HepG2 (cell line): ENCODE measurements at regions not wholly inside any gene's neighbourhood (a gene's known extent, or its start where the extent isn't known, plus 50 kb on each side); places are given as distances from the start of the nearest gene placed in this dataset.

Source experiments
- ATAC-seq: fragments of 200-7000 bp; cut with Tn5 transposase; 3 replicates; pipeline ENCODE4 v1.9.1; 2020; ENCODE audit warnings: mild to moderate bottlenecking, moderate library complexity
- BruUV-seq: library from RNA; stranded (reverse); fragments of 400-500 nt; replicated peaks from 2 replicates; lab custom pipeline; 2021; lab: Mats Ljungman, UMichigan
- CTCF ChIA-PET: fragments of 300-600 bp; formaldehyde crosslinking; extraction: SDS; loops from one replicate; lab custom pipeline; 2021; ENCODE audit warnings: low total read pairs, inconsistent platforms, low intra/inter-chr PET ratio; lab: Yijun Ruan, JAX
- POLR2A ChIA-PET: fragments of 350-600 bp; sonication (Branson Sonifier 250); formaldehyde crosslinking; loops from one replicate; lab custom pipeline; 2020; ENCODE audit warnings: antibody characterized with exemption, inconsistent platforms; lab: Yijun Ruan, JAX
- DNase-seq: peaks from one replicate; pipeline ENCODE4 v3.0.0-alpha.2; 2015; ENCODE audit warnings: low spot score
- FAIRE-seq: peaks from 3 replicates; lab custom pipeline; 2011; peaks lifted over from hg19 to GRCh38; lab: Jason Lieb, UNC
- H2AFZ ChIP-seq: one replicate; pipeline ENCODE4 v1.6.1; 2011; ENCODE audit warnings: low read length, inconsistent platforms
- H3K27ac ChIP-seq: fragments of 300-600 bp; 3 replicates; pipeline ENCODE4 v1.8.0; 2011; ENCODE audit warnings: mixed run types, mild to moderate bottlenecking, mixed read lengths, low read length, inconsistent platforms; ENCODE audit not compliant: insufficient read depth; ENCODE audit errors: extremely low read length
- H3K27me3 ChIP-seq, 2 experiments: fragments of 200-600 bp in 1 of 2; 2 replicates in 1 of 2; 3 replicates in 1 of 2; pipeline versions ENCODE4 v1.6.0 to v1.8.0; 2011; ENCODE audit warnings: low read length in 2 of 2, mild to moderate bottlenecking in 2 of 2, moderate library complexity in 2 of 2, inconsistent platforms in 1 of 2; ENCODE audit not compliant: insufficient read depth in 2 of 2, control insufficient read depth in 1 of 2
- H3K36me3 ChIP-seq, 2 experiments: fragments of 200-600 bp in 1 of 2; replicated peaks in 1 of 2; 2 replicates in 1 of 2; 3 replicates in 1 of 2; pipeline versions ENCODE4 v1.5.1 to v1.8.0; 2011; ENCODE audit warnings: low read length in 2 of 2, inconsistent platforms in 1 of 2; ENCODE audit not compliant: insufficient read depth in 2 of 2, control insufficient read depth in 1 of 2
- H3K4me1 ChIP-seq: 2 replicates; pipeline ENCODE4 v1.5.1; 2012; ENCODE audit warnings: low read length, inconsistent platforms; ENCODE audit not compliant: insufficient read depth
- H3K4me2 ChIP-seq: 2 replicates; pipeline ENCODE4 v1.6.0; 2011; ENCODE audit warnings: low read depth, low read length, inconsistent platforms
- H3K4me3 ChIP-seq, 3 experiments: fragments of 200-600 bp in 1 of 3; sonication (generic), shearing (Covaris generic) in 1 of 3; replicated peaks in 1 of 3; 2 replicates each; pipeline ENCODE4 v1.5.1; 2011 to 2016; ENCODE audit warnings: low read length in 3 of 3, inconsistent platforms in 2 of 3, low read depth in 2 of 3, mild to moderate bottlenecking in 2 of 3, control low read depth in 1 of 3, mixed read lengths in 1 of 3; ENCODE audit not compliant: insufficient read depth in 1 of 3
- H3K79me2 ChIP-seq: one replicate; pipeline ENCODE4 v1.6.1; 2011; ENCODE audit warnings: low read length, inconsistent platforms; ENCODE audit not compliant: insufficient read depth
- H3K9ac ChIP-seq: 2 replicates; pipeline ENCODE4 v1.6.0; 2011; ENCODE audit warnings: mild to moderate bottlenecking, low read depth, low read length, inconsistent platforms; ENCODE audit not compliant: insufficient read depth
- H3K9me3 ChIP-seq: 2 replicates; pipeline ENCODE4 v1.5.1; 2012; ENCODE audit warnings: mild to moderate bottlenecking, low read length
- H4K20me1 ChIP-seq: 2 replicates; pipeline ENCODE4 v1.6.0; 2011; ENCODE audit warnings: inconsistent platforms, mild to moderate bottlenecking, low read length, moderate library complexity; ENCODE audit not compliant: insufficient read depth
- BCL6 ChIP-seq: IDR thresholded peaks from 2 replicates; pipeline ENCODE4 v1.6.1; 2016; ENCODE audit warnings: missing genetic modification reagents, missing compliant biosample characterization
- ETV5 ChIP-seq: IDR thresholded peaks from 2 replicates; pipeline ENCODE4 v1.6.1; 2018; ENCODE audit warnings: missing biosample characterization, missing genetic modification reagents, inconsistent platforms, borderline replicate concordance
- GATAD1 ChIP-seq: IDR thresholded peaks from 2 replicates; pipeline ENCODE4 v1.6.1; 2016; ENCODE audit warnings: missing genetic modification reagents, missing compliant biosample characterization
- GZF1 ChIP-seq: sonication (generic); formaldehyde crosslinking; IDR thresholded peaks from 2 replicates; pipeline ENCODE4 v1.5.1; 2020; ENCODE audit warnings: mild to moderate bottlenecking, missing genetic modification reagents
- HES4 ChIP-seq: sonication (generic); formaldehyde crosslinking; IDR thresholded peaks from 2 replicates; pipeline ENCODE4 v1.9.0; 2021; ENCODE audit warnings: mild to moderate bottlenecking, missing genetic modification reagents, borderline replicate concordance
- KDM5B ChIP-seq: sonication (generic); formaldehyde crosslinking; IDR thresholded peaks from 2 replicates; pipeline ENCODE4 v1.4.0; 2020; ENCODE audit warnings: missing genetic modification reagents, mild to moderate bottlenecking, borderline replicate concordance
- MAZ ChIP-seq, 2 experiments: sonication (generic) in 1 of 2; formaldehyde crosslinking in 1 of 2; IDR thresholded peaks; 2 replicates each; pipeline versions ENCODE4 v1.5.0 to v1.6.1; 2012 to 2020; ENCODE audit warnings: low read depth in 2 of 2, mild to moderate bottlenecking in 2 of 2, borderline replicate concordance in 1 of 2, improper control_type of control experiment in 1 of 2, low read length in 1 of 2, missing genetic modification reagents in 1 of 2, moderate library complexity in 1 of 2
- RARA ChIP-seq: IDR thresholded peaks from 2 replicates; pipeline ENCODE4 v1.6.1; 2016; ENCODE audit warnings: missing genetic modification reagents, missing compliant biosample characterization
- SMARCE1 ChIP-seq: fragments of 450-650 bp; IDR thresholded peaks from 2 replicates; pipeline ENCODE4 v1.6.1; 2017; ENCODE audit warnings: borderline replicate concordance
- TRIM24 ChIP-seq: sonication (generic); formaldehyde crosslinking; IDR thresholded peaks from 2 replicates; pipeline ENCODE4 v1.8.0; 2022; ENCODE audit warnings: mild to moderate bottlenecking, missing genetic modification reagents
- ZNF629 ChIP-seq: sonication (generic); formaldehyde crosslinking; conservative IDR thresholded peaks from 2 replicates; pipeline ENCODE4 v1.5.0; 2020; ENCODE audit warnings: missing genetic modification reagents
- ZNF709 ChIP-seq: sonication (generic); formaldehyde crosslinking; IDR thresholded peaks from 2 replicates; pipeline ENCODE4 v1.5.0; 2020; ENCODE audit warnings: mild to moderate bottlenecking, missing genetic modification reagents
- whole genome bisulfite sequencing: methylation state at CpG from one replicate; pipeline ENCODE4 v1.1.6; 2017; ENCODE audit warnings: low lambda C conversion rate; 5-methylcytosine and 5-hydroxymethylcytosine counted together
- in situ Hi-C: cut with HindIII; loops from 2 replicates; pipeline ENCODE4 v1.10.0; 2017; ENCODE audit warnings: low pct_unique_long_range_greater_than_20kb; ENCODE audit not compliant: extremely low pct_ligation_motif_present
- intact Hi-C: fragments of 100-400 bp; cut with micrococcal nuclease; formaldehyde crosslinking; loops from one replicate; pipeline ENCODE4 v1.10.0; 2022; ENCODE audit not compliant: unreplicated experiment
- TF ChIP-seq, protein P1 (sequence below): sonication (generic); formaldehyde crosslinking; IDR thresholded peaks from 2 replicates; pipeline ENCODE4 v1.8.1; 2023; ENCODE audit warnings: mild to moderate bottlenecking, missing genetic modification reagents, borderline replicate concordance
- TF ChIP-seq, protein P2 (sequence below): sonication (generic); formaldehyde crosslinking; IDR thresholded peaks from 2 replicates; pipeline ENCODE4 v1.9.0; 2022; ENCODE audit warnings: low read depth, missing genetic modification reagents
- TF ChIP-seq, protein P3 (sequence below): sonication (generic); formaldehyde crosslinking; IDR thresholded peaks from 2 replicates; pipeline ENCODE4 v1.5.0; 2020; ENCODE audit warnings: missing genetic modification reagents
- TF ChIP-seq, protein P4 (sequence below): sonication (generic); formaldehyde crosslinking; conservative IDR thresholded peaks from 2 replicates; pipeline ENCODE4 v1.5.0; 2020; ENCODE audit warnings: missing genetic modification reagents

DNA sequence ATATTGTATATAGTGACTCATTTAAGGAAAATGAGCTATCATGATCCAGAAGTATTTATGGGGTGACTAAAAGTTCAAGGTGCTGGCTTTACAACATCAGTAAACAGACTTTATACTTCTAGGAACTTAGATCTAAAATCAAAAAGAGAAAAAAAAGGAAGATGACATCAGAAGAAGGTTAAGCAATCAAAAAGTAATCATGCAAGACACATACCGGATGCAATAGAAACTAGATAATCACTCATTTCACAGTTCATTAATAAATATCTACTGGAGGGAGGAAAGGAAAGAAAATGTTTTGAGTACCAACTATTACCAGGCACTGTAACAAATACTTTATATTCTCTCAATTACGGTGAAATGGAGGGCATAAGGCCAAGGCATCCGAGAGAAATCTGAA, 276.4 kb downstream of the SPRY1 start:
- in situ Hi-C loops = no loop called here
- Histone ChIP-seq H3K27me3 (no peaks in the 10 kb centered on the region), H3K9ac (no peak overlapping the region), H2AFZ (no peak overlapping the region), H3K4me3 (no peak overlapping the region), H3K9me3 (no peaks in the 10 kb centered on the region), H4K20me1 (no peaks in the 10 kb centered on the region), H3K79me2 (no peaks in the 10 kb centered on the region), H3K4me1 (no peaks in the 10 kb centered on the region), H3K4me2 (no peak overlapping the region), H3K27ac (no peak overlapping the region), H3K36me3 (no peaks in the 10 kb centered on the region)
- intact Hi-C loops = no loop called here
- no peak for DNase-seq
- TF ChIP-seq ETV5 (CRISPR knock-in tag) (no peak), ZNF629 (no peak), RARA (0 out of 2 replicates have a peak, but pooled peaks have one; percentile 18)
- ChIA-PET CTCF (no interaction called here), POLR2A (no interaction called here)
- BruUV-seq = no TSS peak
- FAIRE-seq = no peak
- no peak for ATAC-seq
- WGBS = 96% methylated on average over 3 of the region's 3 CpGs

DNA sequence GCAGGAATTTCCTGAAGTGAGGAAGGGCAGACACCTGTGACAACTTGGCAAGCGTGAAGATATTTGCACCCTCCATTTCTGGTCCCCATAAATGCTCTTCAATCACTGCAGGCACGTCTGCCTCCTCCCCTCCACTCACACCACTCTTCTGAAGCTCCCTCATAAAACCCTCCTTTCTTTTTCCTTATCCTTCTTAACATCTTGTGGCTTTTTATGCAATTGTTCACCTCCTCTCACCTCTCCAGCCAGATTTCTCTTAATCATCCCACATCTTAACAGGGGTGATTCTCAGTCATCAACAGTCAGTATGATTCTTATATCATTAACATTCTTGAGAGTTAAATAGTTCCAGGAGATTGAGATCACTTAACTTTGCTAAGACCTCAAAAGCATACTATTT, 277.4 kb downstream of the SPRY1 start:
- no peak overlapping the region for H2AFZ ChIP-seq
- in situ Hi-C loops (no loop called here), intact Hi-C loops (no loop called here)
- H3K9me3 ChIP-seq = no peaks in the 10 kb centered on the region
- no peak overlapping the region for H3K27ac ChIP-seq
- FAIRE-seq (no peak), DNase-seq (no peak), ATAC-seq (no peak)
- no peaks in the 10 kb centered on the region for H4K20me1 ChIP-seq
- no peak overlapping the region for H3K4me2 ChIP-seq
- POLR2A ChIA-PET = no interaction called here
- no peak overlapping the region for H3K4me3 ChIP-seq
- no TSS peak for BruUV-seq
- no peaks in the 10 kb centered on the region for H3K4me1 ChIP-seq
- H3K27me3 ChIP-seq = no peaks in the 10 kb centered on the region
- no peaks in the 10 kb centered on the region for H3K79me2 ChIP-seq
- CTCF ChIA-PET = no interaction called here
- no peak overlapping the region for H3K9ac ChIP-seq
- 91% methylated on average over 2 of the region's 2 CpGs for WGBS
- no peaks in the 10 kb centered on the region for H3K36me3 ChIP-seq
- TF ChIP-seq TRIM24 (CRISPR knock-in tag) (no peak), BCL6 (CRISPR knock-in tag) (no peak), SMARCE1 (no peak), HES4 (CRISPR knock-in tag) (no peak), ZNF709 (CRISPR knock-in tag) (no peak), MAZ (IDR thresholded peaks at IDR 0.05; ENCODE audit: borderline replicate concordance, low read depth, low read length) (no peak), MAZ (CRISPR knock-in tag; IDR thresholded peaks at IDR 0.05; ENCODE audit: low read depth) (no peak), GATAD1 (CRISPR knock-in tag) (no peak), KDM5B (CRISPR knock-in tag) (no peak), GZF1 (CRISPR knock-in tag) (no peak)
- TF ChIP-seq, protein P1, sequence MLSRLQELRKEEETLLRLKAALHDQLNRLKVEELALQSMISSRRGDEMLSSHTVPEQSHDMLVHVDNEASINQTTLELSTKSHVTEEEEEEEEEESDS (CRISPR knock-in tag) = no peak
- TF ChIP-seq, protein P2, sequence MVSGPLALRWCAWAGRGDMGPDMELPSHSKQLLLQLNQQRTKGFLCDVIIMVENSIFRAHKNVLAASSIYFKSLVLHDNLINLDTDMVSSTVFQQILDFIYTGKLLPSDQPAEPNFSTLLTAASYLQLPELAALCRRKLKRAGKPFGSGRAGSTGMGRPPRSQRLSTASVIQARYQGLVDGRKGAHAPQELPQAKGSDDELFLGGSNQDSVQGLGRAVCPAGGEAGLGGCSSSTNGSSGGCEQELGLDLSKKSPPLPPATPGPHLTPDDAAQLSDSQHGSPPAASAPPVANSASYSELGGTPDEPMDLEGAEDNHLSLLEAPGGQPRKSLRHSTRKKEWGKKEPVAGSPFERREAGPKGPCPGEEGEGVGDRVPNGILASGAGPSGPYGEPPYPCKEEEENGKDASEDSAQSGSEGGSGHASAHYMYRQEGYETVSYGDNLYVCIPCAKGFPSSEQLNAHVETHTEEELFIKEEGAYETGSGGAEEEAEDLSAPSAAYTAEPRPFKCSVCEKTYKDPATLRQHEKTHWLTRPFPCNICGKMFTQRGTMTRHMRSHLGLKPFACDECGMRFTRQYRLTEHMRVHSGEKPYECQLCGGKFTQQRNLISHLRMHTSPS = no peak
- TF ChIP-seq, protein P3, sequence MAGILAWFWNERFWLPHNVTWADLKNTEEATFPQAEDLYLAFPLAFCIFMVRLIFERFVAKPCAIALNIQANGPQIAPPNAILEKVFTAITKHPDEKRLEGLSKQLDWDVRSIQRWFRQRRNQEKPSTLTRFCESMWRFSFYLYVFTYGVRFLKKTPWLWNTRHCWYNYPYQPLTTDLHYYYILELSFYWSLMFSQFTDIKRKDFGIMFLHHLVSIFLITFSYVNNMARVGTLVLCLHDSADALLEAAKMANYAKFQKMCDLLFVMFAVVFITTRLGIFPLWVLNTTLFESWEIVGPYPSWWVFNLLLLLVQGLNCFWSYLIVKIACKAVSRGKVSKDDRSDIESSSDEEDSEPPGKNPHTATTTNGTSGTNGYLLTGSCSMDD (CRISPR knock-in tag) = no peak
- TF ChIP-seq, protein P4, sequence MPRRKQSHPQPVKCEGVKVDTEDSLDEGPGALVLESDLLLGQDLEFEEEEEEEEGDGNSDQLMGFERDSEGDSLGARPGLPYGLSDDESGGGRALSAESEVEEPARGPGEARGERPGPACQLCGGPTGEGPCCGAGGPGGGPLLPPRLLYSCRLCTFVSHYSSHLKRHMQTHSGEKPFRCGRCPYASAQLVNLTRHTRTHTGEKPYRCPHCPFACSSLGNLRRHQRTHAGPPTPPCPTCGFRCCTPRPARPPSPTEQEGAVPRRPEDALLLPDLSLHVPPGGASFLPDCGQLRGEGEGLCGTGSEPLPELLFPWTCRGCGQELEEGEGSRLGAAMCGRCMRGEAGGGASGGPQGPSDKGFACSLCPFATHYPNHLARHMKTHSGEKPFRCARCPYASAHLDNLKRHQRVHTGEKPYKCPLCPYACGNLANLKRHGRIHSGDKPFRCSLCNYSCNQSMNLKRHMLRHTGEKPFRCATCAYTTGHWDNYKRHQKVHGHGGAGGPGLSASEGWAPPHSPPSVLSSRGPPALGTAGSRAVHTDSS (CRISPR knock-in tag) = no peak
